ENCODE measurements at regions not wholly inside any gene's neighbourhood (a gene's known extent, or its start where the extent isn't known, plus 50 kb on each side); places are given as distances from the start of the nearest gene placed in this dataset.

DNA sequence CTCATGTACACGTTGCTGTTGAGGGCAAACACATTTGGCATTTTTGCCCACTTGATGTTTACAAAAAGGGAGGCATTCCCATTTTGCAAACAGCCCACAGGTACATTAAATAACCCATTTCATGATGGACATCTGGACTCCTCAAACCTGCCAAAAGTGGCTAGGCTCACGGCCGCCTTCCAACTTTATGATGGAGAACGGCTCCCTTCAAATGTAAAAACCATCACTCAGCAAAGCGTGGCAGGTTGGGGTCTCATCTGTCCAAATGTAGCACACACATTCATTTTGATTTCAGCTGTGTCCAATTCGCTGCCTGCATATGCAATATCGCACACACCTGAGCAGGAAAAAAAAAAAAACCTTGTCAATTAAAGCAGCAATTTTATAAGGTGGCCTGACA lies 417.8 kb downstream of the TMEM114 start:
- no peaks in the 10 kb centered on the region for H3K9me3 ChIP-seq
- no peak overlapping the region for H3K27ac ChIP-seq
- no peaks in the 10 kb centered on the region for H3K27me3 ChIP-seq
- no peak for DNase-seq
- TF ChIP-seq POLR2A (IDR thresholded peaks at IDR 0.05) = no peak
- TF ChIP-seq, protein P1, sequence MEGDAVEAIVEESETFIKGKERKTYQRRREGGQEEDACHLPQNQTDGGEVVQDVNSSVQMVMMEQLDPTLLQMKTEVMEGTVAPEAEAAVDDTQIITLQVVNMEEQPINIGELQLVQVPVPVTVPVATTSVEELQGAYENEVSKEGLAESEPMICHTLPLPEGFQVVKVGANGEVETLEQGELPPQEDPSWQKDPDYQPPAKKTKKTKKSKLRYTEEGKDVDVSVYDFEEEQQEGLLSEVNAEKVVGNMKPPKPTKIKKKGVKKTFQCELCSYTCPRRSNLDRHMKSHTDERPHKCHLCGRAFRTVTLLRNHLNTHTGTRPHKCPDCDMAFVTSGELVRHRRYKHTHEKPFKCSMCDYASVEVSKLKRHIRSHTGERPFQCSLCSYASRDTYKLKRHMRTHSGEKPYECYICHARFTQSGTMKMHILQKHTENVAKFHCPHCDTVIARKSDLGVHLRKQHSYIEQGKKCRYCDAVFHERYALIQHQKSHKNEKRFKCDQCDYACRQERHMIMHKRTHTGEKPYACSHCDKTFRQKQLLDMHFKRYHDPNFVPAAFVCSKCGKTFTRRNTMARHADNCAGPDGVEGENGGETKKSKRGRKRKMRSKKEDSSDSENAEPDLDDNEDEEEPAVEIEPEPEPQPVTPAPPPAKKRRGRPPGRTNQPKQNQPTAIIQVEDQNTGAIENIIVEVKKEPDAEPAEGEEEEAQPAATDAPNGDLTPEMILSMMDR (IDR thresholded peaks at IDR 0.05) = no peak
- no peaks in the 10 kb centered on the region for H3K36me3 ChIP-seq
- intact Hi-C loops (cut with DNase I; ENCODE audit: low total_unique reads) = no loop called here
- no peak overlapping the region for H3K4me3 ChIP-seq
- H3K4me1 ChIP-seq = no peaks in the 10 kb centered on the region

DNA sequence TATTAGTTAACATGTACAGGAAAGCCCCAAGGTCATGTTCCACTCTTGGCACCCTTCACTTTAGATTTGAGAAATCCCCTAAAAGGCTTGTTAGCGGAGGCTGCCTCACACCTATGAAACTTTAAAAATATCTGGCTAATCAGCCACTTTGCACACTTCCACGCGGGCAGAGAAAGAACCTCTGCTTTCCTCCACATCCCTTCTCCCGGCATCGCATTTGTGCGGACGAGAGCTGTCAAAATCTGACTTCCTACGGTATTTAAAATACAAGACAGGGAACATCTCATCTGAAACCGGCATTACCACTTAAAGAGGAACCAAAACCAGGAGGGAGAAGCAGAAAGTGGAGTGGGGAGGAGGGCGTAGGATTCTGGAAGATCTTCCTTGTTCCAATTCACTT lies 422.3 kb downstream of the TMEM114 start:
- H3K9me3 ChIP-seq = no peaks in the 10 kb centered on the region
- no peaks in the 10 kb centered on the region for H3K36me3 ChIP-seq
- no peak overlapping the region for H3K4me3 ChIP-seq
- intact Hi-C loops (cut with DNase I; ENCODE audit: low total_unique reads) = no loop called here
- TF ChIP-seq, protein P1 (IDR thresholded peaks at IDR 0.05) = no peak
- no peak for TF ChIP-seq POLR2A (IDR thresholded peaks at IDR 0.05)
- DNase-seq = no peak
- H3K27me3 ChIP-seq = no peaks in the 10 kb centered on the region
- no peaks in the 10 kb centered on the region for H3K4me1 ChIP-seq
- no peak overlapping the region for H3K27ac ChIP-seq

DNA sequence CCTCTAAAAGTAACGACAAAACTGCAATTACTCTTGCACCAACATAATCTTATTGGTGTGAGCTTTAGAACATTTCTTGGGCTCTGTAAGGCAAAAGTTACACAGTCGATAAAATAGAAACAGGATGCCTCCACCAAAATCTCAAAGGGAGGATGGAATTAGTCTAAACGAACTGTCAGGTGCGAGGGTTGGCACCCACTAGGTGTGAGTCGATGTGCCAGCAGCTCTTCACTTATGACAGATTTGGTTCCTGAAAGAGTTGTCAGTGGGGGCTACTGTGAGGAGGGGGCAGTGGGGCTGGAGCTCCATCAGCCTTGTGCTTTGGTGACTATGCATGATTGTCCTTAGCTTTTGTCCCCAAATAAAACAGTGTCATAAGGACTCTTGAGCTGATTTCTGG lies 422.9 kb downstream of the TMEM114 start:
- H3K27ac ChIP-seq = no peak overlapping the region
- no peak overlapping the region for H3K4me3 ChIP-seq
- H3K36me3 ChIP-seq = no peaks in the 10 kb centered on the region
- H3K27me3 ChIP-seq = no peaks in the 10 kb centered on the region
- intact Hi-C loops (cut with DNase I; ENCODE audit: low total_unique reads) = no loop called here
- no peaks in the 10 kb centered on the region for H3K9me3 ChIP-seq
- no peaks in the 10 kb centered on the region for H3K4me1 ChIP-seq
- TF ChIP-seq, protein P1 (IDR thresholded peaks at IDR 0.05) = no peak
- TF ChIP-seq POLR2A (IDR thresholded peaks at IDR 0.05) = no peak
- DNase-seq = no peak

DNA sequence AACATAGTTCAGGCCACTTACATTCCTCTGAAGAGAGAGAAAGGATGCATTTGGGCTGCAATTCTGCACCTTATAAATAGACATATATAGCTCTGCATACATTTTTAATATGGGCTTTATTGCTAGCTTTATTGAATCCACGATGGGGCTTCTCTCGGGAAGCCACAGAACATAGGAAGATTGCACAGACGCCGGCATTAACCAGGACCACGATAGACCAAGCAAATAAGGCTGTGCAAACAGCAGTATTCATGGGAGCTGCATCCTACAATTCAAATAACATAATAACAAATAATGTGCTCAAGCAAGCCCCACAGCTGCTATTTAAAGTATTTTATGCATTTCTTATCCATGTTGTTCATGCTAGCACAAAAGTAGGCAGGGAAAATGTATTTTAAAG lies 432.3 kb downstream of the TMEM114 start:
- Histone ChIP-seq H3K36me3 (no peaks in the 10 kb centered on the region), H3K9me3 (no peaks in the 10 kb centered on the region), H3K27me3 (no peaks in the 10 kb centered on the region), H3K4me3 (no peak overlapping the region), H3K27ac (no peak overlapping the region), H3K4me1 (no peaks in the 10 kb centered on the region)
- DNase-seq = no peak
- intact Hi-C loops (cut with DNase I; ENCODE audit: low total_unique reads) = no loop called here
- no peak for TF ChIP-seq POLR2A (IDR thresholded peaks at IDR 0.05)
- TF ChIP-seq, protein P1 (IDR thresholded peaks at IDR 0.05) = no peak

DNA sequence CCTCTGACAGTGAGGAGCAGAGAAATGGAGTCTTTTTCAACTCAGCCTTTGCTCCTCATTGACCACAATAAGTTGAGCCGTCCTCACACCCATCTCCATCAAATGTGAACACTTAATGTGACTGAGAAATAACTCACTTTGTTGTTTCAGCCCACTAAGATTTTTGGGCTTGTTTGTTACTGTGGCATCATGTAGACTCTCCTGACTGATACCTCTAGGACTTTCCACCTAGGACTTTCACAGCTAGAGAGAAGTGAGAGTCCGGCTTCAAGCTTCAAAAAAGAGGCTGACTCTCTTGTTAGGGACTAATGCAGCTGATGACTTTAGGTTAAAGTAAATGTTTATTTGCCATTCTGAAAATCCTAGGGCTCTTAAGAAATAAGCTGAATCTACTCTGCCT lies 435.0 kb downstream of the TMEM114 start:
- TF ChIP-seq POLR2A (IDR thresholded peaks at IDR 0.05) = no peak
- TF ChIP-seq, protein P1 (IDR thresholded peaks at IDR 0.05) = no peak
- no peak overlapping the region for H3K27ac ChIP-seq
- H3K27me3 ChIP-seq = no peaks in the 10 kb centered on the region
- no peaks in the 10 kb centered on the region for H3K9me3 ChIP-seq
- DNase-seq = no peak
- no peaks in the 10 kb centered on the region for H3K36me3 ChIP-seq
- H3K4me1 ChIP-seq = no peaks in the 10 kb centered on the region
- no peak overlapping the region for H3K4me3 ChIP-seq
- intact Hi-C loops (cut with DNase I; ENCODE audit: low total_unique reads) = no loop called here
